ENCODE measurements at regions not wholly inside any gene's neighbourhood (a gene's known extent, or its start where the extent isn't known, plus 50 kb on each side); places are given as distances from the start of the nearest gene placed in this dataset.

GRCh38 chr15:91678003-91678402 lies 175.5 kb upstream of the SLCO3A1 start:
- FAIRE-seq (no peak), DNase-seq (ENCODE audit: insufficient read length, low spot score) (no peak)
- no peak for TF ChIP-seq POLR2A (IDR thresholded peaks at IDR 0.05; ENCODE audit: low read depth, low read length)
- TF ChIP-seq POLR2AphosphoS5 (IDR thresholded peaks at IDR 0.05; ENCODE audit: low read depth, low read length) = no peak
- no peak for TF ChIP-seq POU2F2 (IDR thresholded peaks at IDR 0.05; ENCODE audit: low read depth, low read length)
- TF ChIP-seq PAX5 (IDR thresholded peaks at IDR 0.05; ENCODE audit: insufficient read depth, low read length, severe bottlenecking) = no peak
- TF ChIP-seq SPI1 (IDR thresholded peaks at IDR 0.05; ENCODE audit: low read depth, low read length) = no peak
- no peak for TF ChIP-seq TAF1 (IDR thresholded peaks at IDR 0.05; ENCODE audit: low read depth, low read length)

DNA sequence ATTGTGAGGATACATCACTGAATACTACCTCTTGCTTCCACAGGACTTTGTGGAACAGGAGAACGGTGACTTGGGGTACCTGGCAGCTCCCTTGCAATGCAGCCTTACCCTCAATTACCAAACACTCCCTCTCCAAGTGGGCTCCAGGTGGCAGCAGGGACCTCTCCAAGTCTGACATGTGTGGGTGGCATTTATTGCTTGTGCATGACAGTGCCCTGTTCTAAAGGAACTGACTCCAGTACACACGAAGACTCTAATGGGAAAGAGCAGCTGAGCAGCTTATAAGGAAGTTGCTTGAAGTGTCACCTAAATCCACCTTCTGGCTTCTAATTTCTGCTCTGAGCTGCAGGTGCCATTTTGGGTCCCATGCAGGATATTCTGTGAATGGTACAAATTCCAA lies 174.1 kb upstream of the SLCO3A1 start:
- FAIRE-seq (no peak), DNase-seq (ENCODE audit: insufficient read length, low spot score) (no peak)
- TF ChIP-seq POU2F2 (IDR thresholded peaks at IDR 0.05; ENCODE audit: low read depth, low read length) = no peak
- no peak for TF ChIP-seq PAX5 (IDR thresholded peaks at IDR 0.05; ENCODE audit: insufficient read depth, low read length, severe bottlenecking)
- TF ChIP-seq SPI1 (IDR thresholded peaks at IDR 0.05; ENCODE audit: low read depth, low read length) = no peak
- no peak for TF ChIP-seq TAF1 (IDR thresholded peaks at IDR 0.05; ENCODE audit: low read depth, low read length)

DNA sequence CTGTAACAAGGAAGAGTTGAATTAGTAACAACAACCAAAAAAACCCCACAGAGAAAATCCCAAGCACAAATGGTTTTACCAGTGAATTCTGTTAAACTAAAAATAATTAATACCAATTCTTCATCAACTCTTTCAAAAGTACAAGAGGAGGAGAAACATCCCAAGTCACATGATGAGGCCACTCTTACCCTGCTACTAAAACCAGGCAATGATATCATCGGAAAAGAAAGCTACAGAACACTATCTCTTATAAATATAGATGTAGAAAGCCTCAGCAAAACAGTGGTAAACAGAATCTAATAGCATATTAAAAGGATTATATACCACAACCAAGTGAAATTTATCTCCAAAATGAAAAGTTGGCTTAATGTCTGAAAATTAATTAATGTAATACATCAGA lies 168.1 kb upstream of the SLCO3A1 start:
- TF ChIP-seq TAF1 (IDR thresholded peaks at IDR 0.05; ENCODE audit: low read depth, low read length) = no peak
- no peak for TF ChIP-seq SPI1 (IDR thresholded peaks at IDR 0.05; ENCODE audit: low read depth, low read length)
- TF ChIP-seq POLR2AphosphoS5 (IDR thresholded peaks at IDR 0.05; ENCODE audit: low read depth, low read length) = no peak
- no peak for TF ChIP-seq POU2F2 (IDR thresholded peaks at IDR 0.05; ENCODE audit: low read depth, low read length)
- no peak for TF ChIP-seq PAX5 (IDR thresholded peaks at IDR 0.05; ENCODE audit: insufficient read depth, low read length, severe bottlenecking)
- no peak for TF ChIP-seq POLR2A (IDR thresholded peaks at IDR 0.05; ENCODE audit: low read depth, low read length)
- DNase-seq (ENCODE audit: insufficient read length, low spot score) (no peak), FAIRE-seq (no peak)

- no peak for TF ChIP-seq PAX5 (IDR thresholded peaks at IDR 0.05; ENCODE audit: insufficient read depth, low read length, severe bottlenecking)
- TF ChIP-seq POLR2A (IDR thresholded peaks at IDR 0.05; ENCODE audit: low read depth, low read length) = no peak
- no peak for TF ChIP-seq POU2F2 (IDR thresholded peaks at IDR 0.05; ENCODE audit: low read depth, low read length)
- TF ChIP-seq SPI1 (IDR thresholded peaks at IDR 0.05; ENCODE audit: low read depth, low read length) = no peak
- no peak for TF ChIP-seq TAF1 (IDR thresholded peaks at IDR 0.05; ENCODE audit: low read depth, low read length)
- TF ChIP-seq POLR2AphosphoS5 (IDR thresholded peaks at IDR 0.05; ENCODE audit: low read depth, low read length) = no peak
- DNase-seq (ENCODE audit: insufficient read length, low spot score) = no peak
- no peak for FAIRE-seq
Measured at GRCh38 chr15:91688811-91689210, 164.7 kb upstream of the SLCO3A1 start.

GRCh38 chr15:91689377-91689776 lies 164.1 kb upstream of the SLCO3A1 start:
- no peak for FAIRE-seq
- no peak for DNase-seq (ENCODE audit: insufficient read length, low spot score)

GRCh38 chr15:91692596-91692995 lies 160.9 kb upstream of the SLCO3A1 start:
- TF ChIP-seq POLR2AphosphoS5 (IDR thresholded peaks at IDR 0.05; ENCODE audit: low read depth, low read length) (no peak), POU2F2 (IDR thresholded peaks at IDR 0.05; ENCODE audit: low read depth, low read length) (no peak)
- FAIRE-seq (no peak), DNase-seq (ENCODE audit: insufficient read length, low spot score) (no peak)

More at GRCh38 chr15:91689377-91689776, 164.1 kb upstream of the SLCO3A1 start:
- TF ChIP-seq SPI1 (IDR thresholded peaks at IDR 0.05; ENCODE audit: low read depth, low read length) (no peak), TAF1 (IDR thresholded peaks at IDR 0.05; ENCODE audit: low read depth, low read length) (no peak), POLR2AphosphoS5 (IDR thresholded peaks at IDR 0.05; ENCODE audit: low read depth, low read length) (no peak), POU2F2 (IDR thresholded peaks at IDR 0.05; ENCODE audit: low read depth, low read length) (no peak), POLR2A (IDR thresholded peaks at IDR 0.05; ENCODE audit: low read depth, low read length) (no peak), PAX5 (IDR thresholded peaks at IDR 0.05; ENCODE audit: insufficient read depth, low read length, severe bottlenecking) (no peak)

- TF ChIP-seq SPI1 (IDR thresholded peaks at IDR 0.05; ENCODE audit: low read depth, low read length) (no peak), TAF1 (IDR thresholded peaks at IDR 0.05; ENCODE audit: low read depth, low read length) (no peak), PAX5 (IDR thresholded peaks at IDR 0.05; ENCODE audit: insufficient read depth, low read length, severe bottlenecking) (no peak), POLR2AphosphoS5 (IDR thresholded peaks at IDR 0.05; ENCODE audit: low read depth, low read length) (no peak), POU2F2 (IDR thresholded peaks at IDR 0.05; ENCODE audit: low read depth, low read length) (no peak), POLR2A (IDR thresholded peaks at IDR 0.05; ENCODE audit: low read depth, low read length) (no peak)
- no peak for DNase-seq (ENCODE audit: insufficient read length, low spot score)
- no peak for FAIRE-seq
Measured at GRCh38 chr15:91694131-91694830, 159.2 kb upstream of the SLCO3A1 start.

DNA sequence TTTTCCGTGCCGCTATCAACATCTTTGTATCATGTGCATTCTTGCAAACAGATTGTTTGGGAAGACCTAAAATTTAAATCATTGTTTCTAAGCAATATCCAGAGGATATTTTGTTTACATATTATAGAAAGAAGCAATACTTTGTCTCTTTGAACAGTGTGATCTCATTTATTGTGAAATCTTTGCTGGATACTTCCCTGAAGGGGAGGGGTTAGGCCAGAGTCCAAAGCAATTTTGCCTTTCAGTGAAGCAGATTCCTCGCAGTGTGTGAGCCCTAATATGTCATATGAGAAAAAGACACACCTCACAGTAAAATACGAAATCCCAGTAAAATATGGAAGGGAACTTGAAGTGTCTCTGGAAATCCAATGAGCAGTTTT lies 158.7 kb upstream of the SLCO3A1 start:
- TF ChIP-seq PAX5 (IDR thresholded peaks at IDR 0.05; ENCODE audit: insufficient read depth, low read length, severe bottlenecking) = no peak
- no peak for TF ChIP-seq POLR2AphosphoS5 (IDR thresholded peaks at IDR 0.05; ENCODE audit: low read depth, low read length)
- no peak for TF ChIP-seq POLR2A (IDR thresholded peaks at IDR 0.05; ENCODE audit: low read depth, low read length)
- TF ChIP-seq POU2F2 (IDR thresholded peaks at IDR 0.05; ENCODE audit: low read depth, low read length) = no peak
- TF ChIP-seq TAF1 (IDR thresholded peaks at IDR 0.05; ENCODE audit: low read depth, low read length) = no peak
- TF ChIP-seq SPI1 (IDR thresholded peaks at IDR 0.05; ENCODE audit: low read depth, low read length) = no peak

DNA sequence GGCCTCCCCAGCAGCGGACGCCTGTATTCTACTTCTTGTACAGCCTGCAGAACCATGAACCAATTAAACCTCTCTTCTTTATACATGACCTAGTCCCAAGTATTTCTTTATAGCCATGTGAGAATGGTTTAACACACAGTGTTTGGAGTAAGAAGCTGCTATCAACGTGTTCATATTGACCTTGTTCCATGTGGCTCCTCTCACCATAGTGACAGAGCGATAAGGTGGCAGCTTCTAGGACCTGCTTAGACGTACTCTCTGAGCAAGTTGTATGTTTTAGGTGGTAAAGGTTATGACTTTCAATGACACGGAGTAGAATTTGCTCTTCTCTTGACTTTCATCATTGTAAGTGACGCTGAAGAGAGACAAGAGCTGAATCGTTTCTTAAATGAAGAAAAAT lies 157.7 kb upstream of the SLCO3A1 start:
- TF ChIP-seq POU2F2 (IDR thresholded peaks at IDR 0.05; ENCODE audit: low read depth, low read length) = no peak
- TF ChIP-seq PAX5 (IDR thresholded peaks at IDR 0.05; ENCODE audit: insufficient read depth, low read length, severe bottlenecking) = no peak
- TF ChIP-seq POLR2AphosphoS5 (IDR thresholded peaks at IDR 0.05; ENCODE audit: low read depth, low read length) = no peak
- TF ChIP-seq POLR2A (IDR thresholded peaks at IDR 0.05; ENCODE audit: low read depth, low read length) = no peak
- TF ChIP-seq SPI1 (IDR thresholded peaks at IDR 0.05; ENCODE audit: low read depth, low read length) = no peak
- no peak for TF ChIP-seq TAF1 (IDR thresholded peaks at IDR 0.05; ENCODE audit: low read depth, low read length)
- FAIRE-seq (no peak), DNase-seq (ENCODE audit: insufficient read length, low spot score) (no peak)

More for the DNA sequence above, 158.7 kb upstream of the SLCO3A1 start:
- DNase-seq (ENCODE audit: insufficient read length, low spot score) (no peak), FAIRE-seq (no peak)

GRCh38 chr15:91696981-91697380 lies 156.5 kb upstream of the SLCO3A1 start:
- FAIRE-seq (no peak), DNase-seq (ENCODE audit: insufficient read length, low spot score) (no peak)
- TF ChIP-seq POLR2A (IDR thresholded peaks at IDR 0.05; ENCODE audit: low read depth, low read length) (no peak), PAX5 (IDR thresholded peaks at IDR 0.05; ENCODE audit: insufficient read depth, low read length, severe bottlenecking) (no peak), POLR2AphosphoS5 (IDR thresholded peaks at IDR 0.05; ENCODE audit: low read depth, low read length) (no peak), TAF1 (IDR thresholded peaks at IDR 0.05; ENCODE audit: low read depth, low read length) (no peak), SPI1 (IDR thresholded peaks at IDR 0.05; ENCODE audit: low read depth, low read length) (no peak), POU2F2 (IDR thresholded peaks at IDR 0.05; ENCODE audit: low read depth, low read length) (no peak)

Measured in GM12891 (cell line).